Ishikawa (cell line): ENCODE measurements at regions not wholly inside any gene's neighbourhood (a gene's known extent, or its start where the extent isn't known, plus 50 kb on each side); places are given as distances from the start of the nearest gene placed in this dataset.

ENCODE experiments used
- CEBPB ChIP-seq: IDR thresholded peaks from 2 replicates; pipeline ENCODE4 v1.6.1; 2012
- CREB1 ChIP-seq: IDR thresholded peaks from 2 replicates; pipeline ENCODE4 v1.6.1; 2012; ENCODE audit warnings: low read depth
- EGR1 ChIP-seq: IDR thresholded peaks from 2 replicates; pipeline ENCODE4 v1.6.1; 2012
- EP300 ChIP-seq: IDR thresholded peaks from 2 replicates; pipeline ENCODE4 v1.6.1; 2012; ENCODE audit warnings: borderline replicate concordance
- FOXM1 ChIP-seq: IDR thresholded peaks from 2 replicates; pipeline ENCODE4 v1.6.1; 2012; ENCODE audit warnings: low read depth, borderline replicate concordance
- MAX ChIP-seq: IDR thresholded peaks from 2 replicates; pipeline ENCODE4 v1.6.1; 2012
- NFIC ChIP-seq: IDR thresholded peaks from 2 replicates; pipeline ENCODE4 v1.6.1; 2012
- RAD21 ChIP-seq: IDR thresholded peaks from 2 replicates; pipeline ENCODE4 v1.6.1; 2012; ENCODE audit warnings: low read depth
- REST ChIP-seq: IDR thresholded peaks from 2 replicates; pipeline ENCODE4 v1.6.1; 2012; ENCODE audit warnings: low read depth, mild to moderate bottlenecking
- TAF1 ChIP-seq: IDR thresholded peaks from 2 replicates; pipeline ENCODE4 v1.6.1; 2012; ENCODE audit warnings: low read depth, mild to moderate bottlenecking
- TCF12 ChIP-seq: IDR thresholded peaks from 2 replicates; pipeline ENCODE4 v1.6.1; 2012; ENCODE audit warnings: low read depth
- TEAD4 ChIP-seq: IDR thresholded peaks from 2 replicates; pipeline ENCODE4 v1.6.1; 2012
- USF1 ChIP-seq: IDR thresholded peaks from 2 replicates; pipeline ENCODE4 v1.6.1; 2012
- YY1 ChIP-seq: IDR thresholded peaks from 2 replicates; pipeline ENCODE4 v1.6.1; 2012; ENCODE audit warnings: low read depth
- ZBTB7A ChIP-seq: IDR thresholded peaks from 2 replicates; pipeline ENCODE4 v1.6.1; 2012; ENCODE audit warnings: low read depth

- no peak for TF ChIP-seq ZBTB7A
- TF ChIP-seq FOXM1, result no peak
- TF ChIP-seq NFIC, result no peak
- no peak for TF ChIP-seq EGR1
- no peak for TF ChIP-seq RAD21
- no peak for TF ChIP-seq YY1
- no peak for TF ChIP-seq TEAD4
- no peak for TF ChIP-seq USF1
- no peak for TF ChIP-seq REST
- no peak for TF ChIP-seq CEBPB
- no peak for TF ChIP-seq TAF1
- no peak for TF ChIP-seq EP300
- TF ChIP-seq CREB1, result no peak
Observed at GRCh38 chr2:61604433-61604832, 66.3 kb upstream of the XPO1 start.

GRCh38 chr2:61597300-61598289, 59.4 kb upstream of the XPO1 start:
- TF ChIP-seq RAD21 (no peak), CREB1 (no peak), FOXM1 (no peak), EP300 (no peak), CEBPB (no peak), USF1 (no peak), ZBTB7A (no peak), YY1 (no peak), NFIC (no peak), REST (no peak)

GRCh38 chr2:61590214-61590613, 52.1 kb upstream of the XPO1 start:
- TF ChIP-seq FOXM1 (no peak), USF1 (no peak), MAX (no peak), CEBPB (no peak), NFIC (no peak), YY1 (no peak), TAF1 (no peak), CREB1 (no peak), EP300 (no peak), REST (no peak), ZBTB7A (no peak), RAD21 (no peak), EGR1 (no peak)

- TF ChIP-seq REST, result no peak
- TF ChIP-seq TAF1, result no peak
- TF ChIP-seq ZBTB7A, result no peak
- no peak for TF ChIP-seq YY1
- no peak for TF ChIP-seq EGR1
- TF ChIP-seq NFIC, result no peak
- TF ChIP-seq FOXM1, result no peak
- no peak for TF ChIP-seq USF1
- TF ChIP-seq CEBPB, result no peak
- no peak for TF ChIP-seq MAX
- TF ChIP-seq TCF12, result no peak
- TF ChIP-seq CREB1, result no peak
- no peak for TF ChIP-seq TEAD4
- no peak for TF ChIP-seq RAD21
- TF ChIP-seq EP300, result no peak
Observed at GRCh38 chr2:61588566-61588965, 50.4 kb upstream of the XPO1 start.
